ENCODE measurements at regions not wholly inside any gene's neighbourhood (a gene's known extent, or its start where the extent isn't known, plus 50 kb on each side); places are given as distances from the start of the nearest gene placed in this dataset.

GRCh38 chr18:78678318-78678695, 301.3 kb upstream of the SALL3 start:
- no peak for DNase-seq
- Mint-ChIP-seq H3K27ac (no peak overlapping the region), H3K4me1 (peaks cover 9% of the 10 kb centered on the region), H3K4me3 (no peak overlapping the region), H3K9me3 (no peaks in the 10 kb centered on the region), H3K27me3 (peaks cover 7% of the 10 kb centered on the region), H3K36me3 (no peaks in the 10 kb centered on the region)

- no peak for DNase-seq
- no peak overlapping the region for H3K27ac Mint-ChIP-seq
- H3K36me3 Mint-ChIP-seq: no peaks in the 10 kb centered on the region
- H3K27me3 Mint-ChIP-seq: peaks cover 7% of the 10 kb centered on the region
- H3K9me3 Mint-ChIP-seq: no peaks in the 10 kb centered on the region
- no peak overlapping the region for H3K4me3 Mint-ChIP-seq
- H3K4me1 Mint-ChIP-seq: peaks cover 9% of the 10 kb centered on the region
These were observed 300.6 kb upstream of the SALL3 start for GRCh38 chr18:78679031-78679430.

- H3K4me3 Mint-ChIP-seq: no peak overlapping the region
- peaks cover 9% of the 10 kb centered on the region for H3K4me1 Mint-ChIP-seq
- H3K27ac Mint-ChIP-seq: no peak overlapping the region
- H3K27me3 Mint-ChIP-seq: peaks cover 4% of the 10 kb centered on the region
- H3K36me3 Mint-ChIP-seq: no peaks in the 10 kb centered on the region
- no peaks in the 10 kb centered on the region for H3K9me3 Mint-ChIP-seq
- DNase-seq: no peak
These were observed 299.9 kb upstream of the SALL3 start for GRCh38 chr18:78679613-78680260.

GRCh38 chr18:78681396-78681795, 298.2 kb upstream of the SALL3 start:
- Mint-ChIP-seq H3K27me3 (peaks cover 4% of the 10 kb centered on the region), H3K4me3 (no peak overlapping the region), H3K4me1 (peaks cover 9% of the 10 kb centered on the region), H3K27ac (no peak overlapping the region), H3K9me3 (no peaks in the 10 kb centered on the region), H3K36me3 (no peaks in the 10 kb centered on the region)
- DNase-seq: no peak

GRCh38 chr18:78681934-78682333, 297.7 kb upstream of the SALL3 start:
- Mint-ChIP-seq H3K36me3 (no peaks in the 10 kb centered on the region), H3K4me3 (no peak overlapping the region)

GRCh38 chr18:78682716-78683115, 296.9 kb upstream of the SALL3 start:
- no peak overlapping the region for H3K27ac Mint-ChIP-seq

More at GRCh38 chr18:78681934-78682333, 297.7 kb upstream of the SALL3 start:
- no peak for DNase-seq
- no peak overlapping the region for H3K27ac Mint-ChIP-seq
- no peaks in the 10 kb centered on the region for H3K9me3 Mint-ChIP-seq
- peaks cover 4% of the 10 kb centered on the region for H3K27me3 Mint-ChIP-seq
- peaks cover 9% of the 10 kb centered on the region for H3K4me1 Mint-ChIP-seq

GRCh38 chr18:78683191-78684010, 296.2 kb upstream of the SALL3 start:
- Mint-ChIP-seq H3K27ac (peak overlapping the region; percentile 58), H3K4me3 (no peak overlapping the region), H3K36me3 (no peaks in the 10 kb centered on the region), H3K4me1 (peaks cover 3% of the 10 kb centered on the region), H3K27me3 (peaks cover 4% of the 10 kb centered on the region), H3K9me3 (no peaks in the 10 kb centered on the region)
- DNase-seq: no peak

More at GRCh38 chr18:78682716-78683115, 296.9 kb upstream of the SALL3 start:
- Mint-ChIP-seq H3K36me3 (no peaks in the 10 kb centered on the region), H3K9me3 (no peaks in the 10 kb centered on the region), H3K4me1 (peaks cover 9% of the 10 kb centered on the region), H3K4me3 (no peak overlapping the region), H3K27me3 (peaks cover 4% of the 10 kb centered on the region)
- no peak for DNase-seq

GRCh38 chr18:78685250-78685979, 294.2 kb upstream of the SALL3 start:
- Mint-ChIP-seq H3K27me3 (no peaks in the 10 kb centered on the region), H3K4me3 (no peak overlapping the region)

GRCh38 chr18:78685980-78686530, 293.6 kb upstream of the SALL3 start:
- Mint-ChIP-seq H3K4me1 (no peaks in the 10 kb centered on the region), H3K27ac (no peak overlapping the region), H3K9me3 (no peaks in the 10 kb centered on the region), H3K36me3 (no peaks in the 10 kb centered on the region), H3K4me3 (no peak overlapping the region), H3K27me3 (no peaks in the 10 kb centered on the region)
- DNase-seq: no peak

More at GRCh38 chr18:78685250-78685979, 294.2 kb upstream of the SALL3 start:
- Mint-ChIP-seq H3K9me3 (no peaks in the 10 kb centered on the region), H3K4me1 (no peaks in the 10 kb centered on the region), H3K36me3 (no peaks in the 10 kb centered on the region), H3K27ac (no peak overlapping the region)
- no peak for DNase-seq

- Mint-ChIP-seq H3K4me1 (peaks cover 3% of the 10 kb centered on the region), H3K27ac (no peak overlapping the region), H3K9me3 (no peaks in the 10 kb centered on the region), H3K4me3 (no peak overlapping the region), H3K36me3 (no peaks in the 10 kb centered on the region), H3K27me3 (no peaks in the 10 kb centered on the region)
- DNase-seq: no peak
These were observed 292.5 kb upstream of the SALL3 start for GRCh38 chr18:78686976-78687685.

- no peaks in the 10 kb centered on the region for H3K27me3 Mint-ChIP-seq
- no peak overlapping the region for H3K4me3 Mint-ChIP-seq
These were observed 291.9 kb upstream of the SALL3 start for GRCh38 chr18:78687736-78688135.

GRCh38 chr18:78688249-78688648, 291.4 kb upstream of the SALL3 start:
- no peak overlapping the region for H3K27ac Mint-ChIP-seq
- H3K4me3 Mint-ChIP-seq: no peak overlapping the region
- no peak for DNase-seq
- no peaks in the 10 kb centered on the region for H3K9me3 Mint-ChIP-seq
- peaks cover 5% of the 10 kb centered on the region for H3K4me1 Mint-ChIP-seq
- peaks cover 1% of the 10 kb centered on the region for H3K27me3 Mint-ChIP-seq
- H3K36me3 Mint-ChIP-seq: no peaks in the 10 kb centered on the region

More at GRCh38 chr18:78687736-78688135, 291.9 kb upstream of the SALL3 start:
- DNase-seq: no peak
- Mint-ChIP-seq H3K4me1 (peaks cover 5% of the 10 kb centered on the region), H3K27ac (no peak overlapping the region), H3K36me3 (no peaks in the 10 kb centered on the region), H3K9me3 (no peaks in the 10 kb centered on the region)

GRCh38 chr18:78688916-78689315, 290.7 kb upstream of the SALL3 start:
- peaks cover 5% of the 10 kb centered on the region for H3K4me1 Mint-ChIP-seq
- H3K27ac Mint-ChIP-seq: no peak overlapping the region
- H3K36me3 Mint-ChIP-seq: no peaks in the 10 kb centered on the region
- no peak for DNase-seq
- H3K27me3 Mint-ChIP-seq: peaks cover 3% of the 10 kb centered on the region
- H3K4me3 Mint-ChIP-seq: no peak overlapping the region
- H3K9me3 Mint-ChIP-seq: no peaks in the 10 kb centered on the region

GRCh38 chr18:78689606-78690005, 290.0 kb upstream of the SALL3 start:
- H3K27me3 Mint-ChIP-seq: peaks cover 3% of the 10 kb centered on the region
- H3K4me3 Mint-ChIP-seq: no peak overlapping the region
- H3K9me3 Mint-ChIP-seq: no peaks in the 10 kb centered on the region
- DNase-seq: no peak
- no peak overlapping the region for H3K27ac Mint-ChIP-seq
- no peaks in the 10 kb centered on the region for H3K36me3 Mint-ChIP-seq
- peaks cover 5% of the 10 kb centered on the region for H3K4me1 Mint-ChIP-seq

All from activated naive CD8-positive, alpha-beta T cell treated with anti-CD3 and anti-CD28 coated beads for 36 hours (primary cell).